ENCODE measurements at regions not wholly inside any gene's neighbourhood (a gene's known extent, or its start where the extent isn't known, plus 50 kb on each side); places are given as distances from the start of the nearest gene placed in this dataset.

DNA sequence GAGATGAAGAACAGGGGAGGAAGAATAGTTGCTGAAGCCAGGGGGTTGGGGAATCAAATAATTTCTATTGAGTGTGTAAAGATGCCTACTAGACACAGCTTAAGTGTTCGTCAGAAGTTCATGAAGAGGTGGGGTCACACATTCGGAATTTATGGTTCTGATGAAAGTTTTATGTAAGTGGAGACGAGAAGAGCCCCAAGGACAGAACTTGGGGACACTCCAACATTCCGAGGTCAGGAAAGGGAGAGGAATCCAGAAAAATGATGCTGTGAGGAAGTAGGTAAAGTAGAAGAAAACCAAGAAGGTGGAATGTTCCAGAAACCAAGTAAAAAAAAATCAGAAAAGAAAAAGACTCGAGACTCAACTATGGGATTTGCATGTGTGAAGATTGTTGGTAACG is 272.5 kb downstream of the SIPA1L2 start:
- Histone ChIP-seq H3K14ac (ENCODE audit: insufficient read length) (no peak overlapping the region), H2BK120ac (replicated peaks; ENCODE audit: low read depth, low read length) (no peak overlapping the region), H3K79me2 (ENCODE audit: control insufficient read depth in 1 of 2, insufficient read depth in 2 of 2, low read length in 2 of 2) (no peaks in the 10 kb centered on the region), H2AFZ (ENCODE audit: low read length) (no peak overlapping the region), H3K4ac (replicated peaks; ENCODE audit: insufficient read length, low read depth, low read length) (no peak overlapping the region), H3K36me3 (ENCODE audit: control insufficient read depth in 2 of 4, insufficient read depth in 4 of 4, low read length in 3 of 4) (no peaks in the 10 kb centered on the region), H3K27ac (ENCODE audit: low read depth, low read length) (no peak overlapping the region), H4K8ac (ENCODE audit: extremely low read depth, insufficient read depth, low read length) (no peak overlapping the region), H4K20me1 (replicated peaks in 1 of 2; ENCODE audit: control insufficient read depth in 1 of 2, insufficient read depth in 2 of 2, low read length in 2 of 2) (no peaks in the 10 kb centered on the region), H2BK15ac (ENCODE audit: low read length) (no peak overlapping the region), H3K79me1 (ENCODE audit: low read depth, low read length) (no peaks in the 10 kb centered on the region), H3K18ac (ENCODE audit: extremely low read depth, low read length) (no peak overlapping the region), H3K56ac (replicated peaks; ENCODE audit: insufficient read length, low read depth, low read length) (no peak overlapping the region), H3K23me2 (ENCODE audit: low read depth, low read length) (no peaks in the 10 kb centered on the region), H3K23ac (ENCODE audit: insufficient read length) (no peak overlapping the region), H4K91ac (replicated peaks; ENCODE audit: insufficient read length, low read length) (no peak overlapping the region), H2AK5ac (ENCODE audit: low read depth, low read length) (no peak overlapping the region), H3K9ac (replicated peaks in 1 of 4; ENCODE audit: extremely low read depth in 1 of 4, low read depth in 3 of 4, low read length in 3 of 4) (no peak overlapping the region), H2BK5ac (ENCODE audit: low read depth, low read length) (no peak overlapping the region), H3K4me3 (ENCODE audit: extremely low read depth in 1 of 4, insufficient read depth in 2 of 4, low read depth in 3 of 4, low read length in 4 of 4) (no peak overlapping the region), H3K4me2 (ENCODE audit: insufficient read depth in 1 of 2, low read depth in 2 of 2, low read length in 2 of 2) (no peak overlapping the region), H2BK12ac (ENCODE audit: low read depth, low read length) (no peak overlapping the region), H4K5ac (ENCODE audit: insufficient read length, low read depth, low read length) (no peak overlapping the region), H3K4me1 (replicated peaks in 1 of 4; ENCODE audit: control insufficient read depth in 3 of 4, insufficient read depth in 4 of 4, low read length in 3 of 4) (no peaks in the 10 kb centered on the region), H3K9me3 (ENCODE audit: insufficient read depth in 2 of 2, low read depth in 1 of 2, low read length in 1 of 2) (no peaks in the 10 kb centered on the region), H2BK20ac (ENCODE audit: low read length) (no peak overlapping the region), H3K27me3 (replicated peaks in 1 of 4; ENCODE audit: control insufficient read depth in 3 of 4, extremely low read depth in 1 of 4, insufficient read depth in 3 of 4, low read length in 3 of 4) (no peaks in the 10 kb centered on the region; a peak in 1 of 7 replicates)
- TF ChIP-seq HDAC6 (IDR thresholded peaks at IDR 0.05; ENCODE audit: low read depth, low read length): no peak
- TF ChIP-seq, protein P1, sequence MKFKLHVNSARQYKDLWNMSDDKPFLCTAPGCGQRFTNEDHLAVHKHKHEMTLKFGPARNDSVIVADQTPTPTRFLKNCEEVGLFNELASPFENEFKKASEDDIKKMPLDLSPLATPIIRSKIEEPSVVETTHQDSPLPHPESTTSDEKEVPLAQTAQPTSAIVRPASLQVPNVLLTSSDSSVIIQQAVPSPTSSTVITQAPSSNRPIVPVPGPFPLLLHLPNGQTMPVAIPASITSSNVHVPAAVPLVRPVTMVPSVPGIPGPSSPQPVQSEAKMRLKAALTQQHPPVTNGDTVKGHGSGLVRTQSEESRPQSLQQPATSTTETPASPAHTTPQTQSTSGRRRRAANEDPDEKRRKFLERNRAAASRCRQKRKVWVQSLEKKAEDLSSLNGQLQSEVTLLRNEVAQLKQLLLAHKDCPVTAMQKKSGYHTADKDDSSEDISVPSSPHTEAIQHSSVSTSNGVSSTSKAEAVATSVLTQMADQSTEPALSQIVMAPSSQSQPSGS (IDR thresholded peaks at IDR 0.05; ENCODE audit: low read length): no peak
- no peak for TF ChIP-seq RBBP5 (IDR thresholded peaks at IDR 0.05; ENCODE audit: borderline replicate concordance, low read depth, low read length)
- no peak for TF ChIP-seq EZH2 (IDR thresholded peaks at IDR 0.05; ENCODE audit: low read depth, low read length, severe bottlenecking)
- no peak for TF ChIP-seq ASH2L (IDR thresholded peaks at IDR 0.05; ENCODE audit: low read length)
- no peak for TF ChIP-seq EP300 (IDR thresholded peaks at IDR 0.05; ENCODE audit: borderline replicate concordance in 1 of 2, low read depth in 2 of 2, low read length in 2 of 2)
- no peak for TF ChIP-seq GTF2F1 (IDR thresholded peaks at IDR 0.05; ENCODE audit: borderline replicate concordance, low read depth, low read length)
- no peak for TF ChIP-seq CHD1 (IDR thresholded peaks at IDR 0.05; ENCODE audit: low read depth, low read length)
- TF ChIP-seq NRF1 (IDR thresholded peaks at IDR 0.05; ENCODE audit: low read depth, low read length): no peak
- TF ChIP-seq TCF12 (IDR thresholded peaks at IDR 0.05; ENCODE audit: low read depth, low read length): no peak
- TF ChIP-seq BRCA1 (IDR thresholded peaks at IDR 0.05; ENCODE audit: low read depth, low read length): no peak
- ChIA-PET POLR2A (ENCODE audit: partially characterized antibody) (no interaction called here), CTCF (ENCODE audit: partially characterized antibody) (no interaction called here)
- FAIRE-seq (no peak), DNase-seq (ENCODE audit: low read depth in 1 of 2, low spot score in 2 of 2) (no peak)
- WGBS, 2 experiments (ENCODE audit: extremely low coverage in 1 of 2, insufficient coverage in 1 of 2, insufficient read length in 1 of 2, insufficient replicate concordance in 2 of 2, low coverage in 1 of 2, low lambda C conversion rate in 2 of 2, missing lambda C conversion rate in 1 of 2): 90% methylated on average over 6 of the region's 6 CpGs; no CpG with 5 or more reads in 1 of the 2 experiments

All from H1 (cell line).